Esophagus squamous epithelium (tissue), 5 donors: ENCODE measurements at regions not wholly inside any gene's neighbourhood (a gene's known extent, or its start where the extent isn't known, plus 50 kb on each side); places are given as distances from the start of the nearest gene placed in this dataset.

Experiments
- DNase-seq: peaks from one replicate; lab custom pipeline; 2025; lab: John Stamatoyannopoulos, UW
- H3K27ac ChIP-seq, 4 donors: fragments of 200-600 bp; sonication (generic); one replicate each; pipeline ENCODE4 v1.5.1; 2016 to 2019; ENCODE audit warnings: mild to moderate bottlenecking in 1 of 4
- H3K27me3 ChIP-seq, 4 donors: fragments of 200-600 bp; sonication (generic); 1 replicate in 3 of 4; 2 replicates in 1 of 4; pipeline versions ENCODE4 v1.5.1 to v1.6.0; 2017 to 2021; ENCODE audit warnings: antibody characterized with exemption in 1 of 4
- H3K36me3 ChIP-seq, 3 donors: fragments of 200-600 bp; sonication (generic); one replicate each; pipeline ENCODE4 v1.5.1; 2016 to 2019
- H3K4me1 ChIP-seq, 3 donors: fragments of 200-600 bp; sonication (generic); one replicate each; pipeline ENCODE4 v1.5.1; 2017 to 2019
- H3K4me3 ChIP-seq, 4 donors: fragments of 200-600 bp; sonication (generic); 1 replicate in 3 of 4; 2 replicates in 1 of 4; pipeline ENCODE4 v1.5.1; 2016 to 2019; ENCODE audit warnings: mild to moderate bottlenecking in 2 of 4, moderate library complexity in 1 of 4
- H3K9me3 ChIP-seq, 3 donors: fragments of 200-600 bp; sonication (generic); one replicate each; pipeline ENCODE4 v1.5.1; 2016 to 2019
- CTCF ChIP-seq, 6 experiments: fragments of 450-650 bp in 4 of 6; fragments of 200-600 bp in 2 of 6; sonication (generic) in 2 of 6; IDR thresholded peaks; one replicate each; pipeline ENCODE4 v1.5.1; 2016 to 2019; ENCODE audit warnings: antibody characterized with exemption in 6 of 6, mild to moderate bottlenecking in 4 of 6, moderate library complexity in 4 of 6
- POLR2A ChIP-seq, 4 donors: fragments of 450-650 bp; IDR thresholded peaks; one replicate each; pipeline ENCODE4 v1.6.1; 2017; ENCODE audit warnings: antibody characterized with exemption in 4 of 4, mild to moderate bottlenecking in 4 of 4, moderate library complexity in 3 of 4
- WGBS, 2 donors: methylation state at CpG; one replicate each; pipeline ENCODE4 v1.1.5; 2018; 5-methylcytosine and 5-hydroxymethylcytosine counted together
- intact Hi-C: fragments of 100-400 bp; cut with DNase I; formaldehyde crosslinking; loops from one replicate; pipeline ENCODE4 v1.15.0; 2022
- donor health status: DM: yes; HTN: yes; CAD: no.

- 80 to 96% methylated on average over 1 of the region's 1 CpG for WGBS, 2 donors
- peaks cover 0 to 29% (median 10%) of the 10 kb centered on the region in 3 donors for H3K4me1 ChIP-seq
- H3K4me3 ChIP-seq = no peak overlapping the region
- intact Hi-C loops = no loop called here
- peaks cover 0 to 14% (median 0%) of the 10 kb centered on the region in 4 donors for H3K27me3 ChIP-seq
- peak overlapping the region in 1 of 4 donors; percentile 61 for H3K27ac ChIP-seq
- H3K9me3 ChIP-seq = no peaks in the 10 kb centered on the region
- DNase-seq = no peak
- TF ChIP-seq CTCF (IDR thresholded peaks at IDR 0.05) (no peak), POLR2A (IDR thresholded peaks at IDR 0.05) (no peak)
- H3K36me3 ChIP-seq = no peaks in the 10 kb centered on the region
Observed at GRCh38 chr2:38163579-38163978, 87.6 kb upstream of the CYP1B1 start.

DNA sequence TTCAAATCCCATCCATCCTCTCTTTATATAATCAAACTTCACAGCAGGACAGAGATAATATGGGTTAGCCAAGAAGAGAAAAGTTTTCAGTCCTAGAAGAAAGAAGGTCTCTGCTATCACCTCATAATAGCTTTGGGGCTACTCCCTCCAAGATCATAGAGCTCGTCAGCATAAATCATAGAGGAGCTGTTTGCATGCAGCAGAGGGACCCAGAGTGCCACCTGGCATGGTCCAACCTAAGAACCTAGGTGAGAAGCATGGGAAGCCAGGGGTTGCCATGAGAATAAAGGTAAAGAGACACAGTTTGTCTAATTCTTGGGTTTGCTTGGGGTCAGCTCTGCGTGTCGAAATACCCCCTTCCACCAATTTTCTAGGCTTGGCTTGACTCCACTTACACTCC, 87.1 kb upstream of the CYP1B1 start:
- TF ChIP-seq POLR2A (IDR thresholded peaks at IDR 0.05) (no peak), CTCF (IDR thresholded peaks at IDR 0.05) (peak in 2 of 6 experiments; percentile 15 to 24)
- no peaks in the 10 kb centered on the region for H3K9me3 ChIP-seq
- H3K4me1 ChIP-seq = peaks cover 0 to 33% (median 14%) of the 10 kb centered on the region in 3 donors
- H3K27ac ChIP-seq = peak overlapping the region in 2 of 4 donors; percentile 6 to 61
- H3K36me3 ChIP-seq = no peaks in the 10 kb centered on the region
- peaks cover 0 to 15% (median 0%) of the 10 kb centered on the region in 4 donors for H3K27me3 ChIP-seq
- no peak overlapping the region for H3K4me3 ChIP-seq
- WGBS, 2 donors = 64 to 89% methylated on average over 2 to 3 of the region's 3 CpGs
- DNase-seq = no peak
- intact Hi-C loops = no loop called here

DNA sequence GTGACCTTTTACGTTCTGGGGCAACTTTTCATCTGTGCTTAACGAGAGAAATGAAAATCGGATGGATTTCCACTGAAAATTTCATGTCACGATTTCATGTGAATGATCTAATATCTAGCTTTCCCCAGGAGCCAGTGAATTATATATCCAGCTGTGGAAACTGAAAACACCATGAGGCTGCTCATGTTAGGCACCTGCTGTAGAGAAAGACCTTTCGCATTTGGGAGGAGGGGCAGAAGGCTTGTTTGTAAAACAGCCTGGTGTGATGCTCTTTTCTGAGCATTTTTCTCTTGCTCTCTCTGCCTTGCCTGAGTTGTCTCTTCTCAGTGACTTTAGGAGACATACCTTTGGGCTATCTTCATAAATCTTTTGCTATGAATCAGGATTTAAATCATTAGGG, 84.6 kb upstream of the CYP1B1 start:
- no peaks in the 10 kb centered on the region for H3K36me3 ChIP-seq
- H3K4me3 ChIP-seq = no peak overlapping the region
- peak overlapping the region in 3 of 4 donors; percentile 62 to 77 (median 72) for H3K27ac ChIP-seq
- peaks cover 0 to 19% (median 0%) of the 10 kb centered on the region in 4 donors for H3K27me3 ChIP-seq
- DNase-seq = no peak
- H3K9me3 ChIP-seq = no peaks in the 10 kb centered on the region
- H3K4me1 ChIP-seq = peaks cover 0 to 35% (median 14%) of the 10 kb centered on the region in 3 donors
- TF ChIP-seq POLR2A (IDR thresholded peaks at IDR 0.05) = no peak
- no peak for TF ChIP-seq CTCF (IDR thresholded peaks at IDR 0.05)
- intact Hi-C loops = no loop called here
- WGBS, 2 donors = 88 to 90% methylated on average over 5 of the region's 5 CpGs

DNA sequence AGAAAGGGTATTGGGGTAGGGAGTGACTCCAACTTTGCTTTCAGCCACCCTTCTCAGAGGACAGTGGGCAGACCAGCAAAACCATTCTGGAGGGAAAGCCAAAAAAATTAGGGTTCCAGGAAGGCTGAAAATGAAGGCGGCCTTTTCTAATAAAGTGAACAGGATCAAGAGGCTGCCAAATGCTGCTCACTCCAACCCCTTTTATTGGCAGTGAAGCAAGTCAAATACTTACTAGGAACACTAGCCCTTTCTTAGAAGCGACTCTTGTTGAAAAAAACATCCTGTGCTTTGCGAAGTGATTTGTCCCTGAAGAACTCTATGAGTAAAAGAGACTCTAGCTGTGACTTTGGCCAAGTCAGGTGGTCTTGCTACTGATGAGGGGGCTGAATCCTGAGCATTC, 83.6 kb upstream of the CYP1B1 start:
- intact Hi-C loops = no loop called here
- Histone ChIP-seq H3K27ac (peak overlapping the region in 3 of 4 donors; percentile 62 to 77 (median 72)), H3K36me3 (no peaks in the 10 kb centered on the region), H3K27me3 (peaks cover 0 to 14% (median 0%) of the 10 kb centered on the region in 4 donors), H3K9me3 (no peaks in the 10 kb centered on the region), H3K4me1 (peaks cover 0 to 35% (median 14%) of the 10 kb centered on the region in 3 donors), H3K4me3 (no peak overlapping the region)
- no peak for TF ChIP-seq CTCF (IDR thresholded peaks at IDR 0.05)
- TF ChIP-seq POLR2A (IDR thresholded peaks at IDR 0.05) = no peak
- 36 to 37% methylated on average over 3 of the region's 3 CpGs for WGBS, 2 donors
- no peak for DNase-seq

GRCh38 chr2:38159191-38159590, 83.2 kb upstream of the CYP1B1 start:
- intact Hi-C loops = no loop called here
- 67 to 74% methylated on average over 6 of the region's 6 CpGs for WGBS, 2 donors
- DNase-seq = no peak
- Histone ChIP-seq H3K27me3 (peaks cover 0 to 14% (median 0%) of the 10 kb centered on the region in 4 donors), H3K9me3 (no peaks in the 10 kb centered on the region), H3K27ac (peak overlapping the region in 3 of 4 donors; percentile 62 to 77 (median 72)), H3K4me1 (peaks cover 0 to 35% (median 14%) of the 10 kb centered on the region in 3 donors), H3K36me3 (no peaks in the 10 kb centered on the region), H3K4me3 (no peak overlapping the region)
- TF ChIP-seq POLR2A (IDR thresholded peaks at IDR 0.05) (no peak), CTCF (IDR thresholded peaks at IDR 0.05) (no peak)
